Stimulated activated CD8-positive, alpha-beta memory T cell treated with anti-CD3 and anti-CD28 coated beads, Interleukin-12 subunit alpha, Interleukin-12 subunit beta, amount 100 ng/mL, for 4 hours (primary cell): ENCODE measurements at regions not wholly inside any gene's neighbourhood (a gene's known extent, or its start where the extent isn't known, plus 50 kb on each side); places are given as distances from the start of the nearest gene placed in this dataset.
"Not testable (repeated sequence)": the region's sequence is repeated elsewhere in the genome, so short reads cannot be mapped to it uniquely, and the experiment has no call there.

Experiments used
- DNase-seq: peaks from one replicate; pipeline ENCODE4 v3.0.0-alpha.2; 2020; ENCODE audit warnings: low read depth

GRCh38 chr5:118467103-118467502, 521.2 kb downstream of the DTWD2 start:
- no peak for DNase-seq

GRCh38 chr5:118466418-118466817, 521.9 kb downstream of the DTWD2 start:
- DNase-seq, result no peak

- DNase-seq, result not testable (repeated sequence)
Observed at GRCh38 chr5:118462276-118462675, 526.1 kb downstream of the DTWD2 start.

- no peak for DNase-seq
Observed at GRCh38 chr5:118461436-118461835, 526.9 kb downstream of the DTWD2 start.

- no peak for DNase-seq
Observed at GRCh38 chr5:118459490-118459889, 528.9 kb downstream of the DTWD2 start.

GRCh38 chr5:118456085-118456484, 532.3 kb downstream of the DTWD2 start:
- DNase-seq, result no peak

- DNase-seq, result no peak
Observed at GRCh38 chr5:118451697-118452247, 536.6 kb downstream of the DTWD2 start.

- DNase-seq, result no peak
Observed at GRCh38 chr5:118450554-118451332, 537.6 kb downstream of the DTWD2 start.

- DNase-seq, result no peak
Observed at GRCh38 chr5:118447350-118447749, 541.0 kb downstream of the DTWD2 start.

GRCh38 chr5:118441956-118442355, 546.4 kb downstream of the DTWD2 start:
- no peak for DNase-seq

- DNase-seq, result no peak
Observed at GRCh38 chr5:118441034-118441433, 547.3 kb downstream of the DTWD2 start.

GRCh38 chr5:118440496-118440895, 547.9 kb downstream of the DTWD2 start:
- no peak for DNase-seq

- no peak for DNase-seq
Observed at GRCh38 chr5:118439831-118440230, 548.5 kb downstream of the DTWD2 start.

GRCh38 chr5:118435131-118435530, 553.2 kb downstream of the DTWD2 start:
- DNase-seq, result no peak

GRCh38 chr5:118434522-118434921, 553.8 kb downstream of the DTWD2 start:
- no peak for DNase-seq

- no peak for DNase-seq
Observed at GRCh38 chr5:118430076-118430475, 558.3 kb downstream of the DTWD2 start.

- DNase-seq, result no peak
Observed at GRCh38 chr5:118407958-118408357, 580.4 kb downstream of the DTWD2 start.

- DNase-seq, result no peak
Observed at GRCh38 chr5:118405650-118406061, 582.7 kb downstream of the DTWD2 start.

GRCh38 chr5:118397236-118397635, 591.1 kb downstream of the DTWD2 start:
- no peak for DNase-seq

- no peak for DNase-seq
Observed at GRCh38 chr5:118392491-118392890, 595.9 kb downstream of the DTWD2 start.

- not testable (repeated sequence) for DNase-seq
Observed at GRCh38 chr5:118382931-118383330, 605.4 kb downstream of the DTWD2 start.

GRCh38 chr5:118379470-118379869, 608.9 kb downstream of the DTWD2 start:
- DNase-seq, result no peak

- DNase-seq, result no peak
Observed at GRCh38 chr5:118378959-118379358, 609.4 kb downstream of the DTWD2 start.

GRCh38 chr5:118377420-118377819, 610.9 kb downstream of the DTWD2 start:
- DNase-seq, result no peak
